Body of pancreas (tissue), 4 donors: ENCODE measurements at regions not wholly inside any gene's neighbourhood (a gene's known extent, or its start where the extent isn't known, plus 50 kb on each side); places are given as distances from the start of the nearest gene placed in this dataset.

Experiments used
- CTCF ChIP-seq, 7 experiments: fragments of 450-650 bp in 4 of 7; fragments of 200-600 bp in 3 of 7; sonication (generic) in 3 of 7; IDR thresholded peaks; one replicate each; pipeline ENCODE4 v1.5.1; 2016 to 2019; ENCODE audit warnings: antibody characterized with exemption in 7 of 7
- POLR2A ChIP-seq, 3 donors: fragments of 450-650 bp; IDR thresholded peaks; one replicate each; pipeline ENCODE4 v1.6.1; 2016; ENCODE audit warnings: antibody characterized with exemption in 3 of 3, mild to moderate bottlenecking in 2 of 3

- no peak for TF ChIP-seq CTCF (IDR thresholded peaks at IDR 0.05)
- TF ChIP-seq POLR2A (IDR thresholded peaks at IDR 0.05): no peak
Measured at GRCh38 chr14:104419865-104420505, 159.6 kb upstream of the C14orf180 start.
